ENCODE measurements at regions not wholly inside any gene's neighbourhood (a gene's known extent, or its start where the extent isn't known, plus 50 kb on each side); places are given as distances from the start of the nearest gene placed in this dataset.
A peak's percentile ranks its signal among the peaks of the same experiment; 100 is the strongest.
"Not testable (repeated sequence)": the region's sequence is repeated elsewhere in the genome, so short reads cannot be mapped to it uniquely, and the experiment has no call there.

GRCh38 chr4:159859656-159860148 is 756.8 kb downstream of the RAPGEF2 start:
- no peak for DNase-seq

GRCh38 chr4:159860945-159861344 is 758.1 kb downstream of the RAPGEF2 start:
- no peak for DNase-seq

- DNase-seq, result no peak
Measured at GRCh38 chr4:159864337-159864736, 761.5 kb downstream of the RAPGEF2 start.

- no peak for DNase-seq
Measured at GRCh38 chr4:159867673-159868072, 764.8 kb downstream of the RAPGEF2 start.

- DNase-seq, result not testable (repeated sequence)
Measured at GRCh38 chr4:159868936-159869335, 766.1 kb downstream of the RAPGEF2 start.

- DNase-seq, result no peak
Measured at GRCh38 chr4:159871141-159871540, 768.3 kb downstream of the RAPGEF2 start.

GRCh38 chr4:159881158-159881557 is 778.3 kb downstream of the RAPGEF2 start:
- no peak for DNase-seq

- no peak for DNase-seq
Measured at GRCh38 chr4:159884989-159885388, 782.1 kb downstream of the RAPGEF2 start.

GRCh38 chr4:159899596-159899995 is 796.7 kb downstream of the RAPGEF2 start:
- DNase-seq, result no peak

GRCh38 chr4:159900562-159900961 is 797.7 kb downstream of the RAPGEF2 start:
- DNase-seq, result no peak

- DNase-seq, result no peak
Measured at GRCh38 chr4:159902648-159903047, 799.8 kb downstream of the RAPGEF2 start.

GRCh38 chr4:159904906-159905305 is 802.0 kb downstream of the RAPGEF2 start:
- no peak for DNase-seq

- no peak for DNase-seq
Measured at GRCh38 chr4:159906051-159906450, 803.2 kb downstream of the RAPGEF2 start.

- no peak for DNase-seq
Measured at GRCh38 chr4:159906517-159906916, 803.6 kb downstream of the RAPGEF2 start.

GRCh38 chr4:159910721-159911120 is 807.8 kb downstream of the RAPGEF2 start:
- no peak for DNase-seq

- no peak for DNase-seq
Measured at GRCh38 chr4:159922119-159922518, 819.2 kb downstream of the RAPGEF2 start.

GRCh38 chr4:159925770-159926169 is 822.9 kb downstream of the RAPGEF2 start:
- no peak for DNase-seq

- no peak for DNase-seq
Measured at GRCh38 chr4:159926871-159927270, 824.0 kb downstream of the RAPGEF2 start.

GRCh38 chr4:159927781-159928180 is 824.9 kb downstream of the RAPGEF2 start:
- DNase-seq, result no peak

GRCh38 chr4:159934602-159935001 is 831.7 kb downstream of the RAPGEF2 start:
- DNase-seq, result not testable (repeated sequence)

GRCh38 chr4:159937595-159937994 is 834.7 kb downstream of the RAPGEF2 start:
- DNase-seq, result no peak

GRCh38 chr4:159939681-159940080 is 836.8 kb downstream of the RAPGEF2 start:
- not testable (repeated sequence) for DNase-seq

GRCh38 chr4:159941076-159941475 is 838.2 kb downstream of the RAPGEF2 start:
- DNase-seq, result no peak

GRCh38 chr4:159944477-159944876 is 841.6 kb downstream of the RAPGEF2 start:
- no peak for DNase-seq

- peak; percentile 15 to 67 for DNase-seq
Measured at GRCh38 chr4:159946983-159947615, 844.2 kb downstream of the RAPGEF2 start.

All from NCI-H446 (cell line).